ENCODE measurements at regions not wholly inside any gene's neighbourhood (a gene's known extent, or its start where the extent isn't known, plus 50 kb on each side); places are given as distances from the start of the nearest gene placed in this dataset.

GRCh38 chr6:40799296-40800140 lies 212.4 kb upstream of the LRFN2 start:
- H3K9ac ChIP-seq (ENCODE audit: low read length): no peak overlapping the region
- H3K9me3 Mint-ChIP-seq (ENCODE audit: unreplicated experiment): peaks cover 2% of the 10 kb centered on the region

GRCh38 chr6:40798069-40798770 lies 211.1 kb upstream of the LRFN2 start:
- H3K9ac ChIP-seq (ENCODE audit: low read length): no peak overlapping the region
- no peak for DNase-seq (ENCODE audit: low read depth)
- no peak overlapping the region for H3K4me3 ChIP-seq (ENCODE audit: insufficient read depth, low read depth, low read length)
- no peaks in the 10 kb centered on the region for H3K79me2 ChIP-seq (ENCODE audit: insufficient read depth, low read length)
- H2AFZ ChIP-seq (ENCODE audit: low read depth, low read length): no peak overlapping the region
- H3K9me3 ChIP-seq (ENCODE audit: insufficient read depth, low read depth, low read length): no peaks in the 10 kb centered on the region
- Mint-ChIP-seq H3K4me1 (ENCODE audit: low read depth, unreplicated experiment) (no peaks in the 10 kb centered on the region), H3K9me3 (ENCODE audit: unreplicated experiment) (peaks cover 2% of the 10 kb centered on the region), H3K27me3 (ENCODE audit: low read depth, unreplicated experiment) (peaks cover 50% of the 10 kb centered on the region), H3K36me3 (ENCODE audit: low read depth, unreplicated experiment) (peaks cover 2% of the 10 kb centered on the region), H3K27ac (ENCODE audit: unreplicated experiment) (no peak overlapping the region), H3K4me3 (ENCODE audit: unreplicated experiment) (no peak overlapping the region)
- H3K4me2 ChIP-seq (ENCODE audit: low read length): no peak overlapping the region
- no peaks in the 10 kb centered on the region for H3K36me3 ChIP-seq (ENCODE audit: insufficient read depth, low read length)
- H3K4me1 ChIP-seq (ENCODE audit: insufficient read depth, low read length): no peaks in the 10 kb centered on the region
- H4K20me1 ChIP-seq (ENCODE audit: insufficient read depth, low read length): no peaks in the 10 kb centered on the region
- TF ChIP-seq CTCF (IDR thresholded peaks at IDR 0.05; ENCODE audit: insufficient read depth, low read depth, low read length): no peak
- no peak for TF ChIP-seq EZH2 (IDR thresholded peaks at IDR 0.05; ENCODE audit: insufficient read depth, low read length)
- FAIRE-seq: no peak
- H3K27me3 ChIP-seq (ENCODE audit: insufficient read depth, low read length): no peaks in the 10 kb centered on the region
- no peak overlapping the region for H3K27ac ChIP-seq (ENCODE audit: low read depth, low read length)

More at GRCh38 chr6:40799296-40800140, 212.4 kb upstream of the LRFN2 start:
- Mint-ChIP-seq H3K4me3 (ENCODE audit: unreplicated experiment) (no peak overlapping the region), H3K27ac (ENCODE audit: unreplicated experiment) (no peak overlapping the region), H3K4me1 (ENCODE audit: low read depth, unreplicated experiment) (no peaks in the 10 kb centered on the region), H3K27me3 (ENCODE audit: low read depth, unreplicated experiment) (peaks cover 47% of the 10 kb centered on the region), H3K36me3 (ENCODE audit: low read depth, unreplicated experiment) (peaks cover 2% of the 10 kb centered on the region)
- FAIRE-seq (no peak), DNase-seq (ENCODE audit: low read depth) (no peak)
- H3K4me3 ChIP-seq (ENCODE audit: insufficient read depth, low read depth, low read length): no peak overlapping the region
- no peaks in the 10 kb centered on the region for H3K4me1 ChIP-seq (ENCODE audit: insufficient read depth, low read length)
- TF ChIP-seq EZH2 (IDR thresholded peaks at IDR 0.05; ENCODE audit: insufficient read depth, low read length) (no peak), CTCF (IDR thresholded peaks at IDR 0.05; ENCODE audit: insufficient read depth, low read depth, low read length) (no peak)
- no peaks in the 10 kb centered on the region for H3K9me3 ChIP-seq (ENCODE audit: insufficient read depth, low read depth, low read length)
- H3K36me3 ChIP-seq (ENCODE audit: insufficient read depth, low read length): no peaks in the 10 kb centered on the region
- H2AFZ ChIP-seq (ENCODE audit: low read depth, low read length): no peak overlapping the region
- no peak overlapping the region for H3K4me2 ChIP-seq (ENCODE audit: low read length)
- H4K20me1 ChIP-seq (ENCODE audit: insufficient read depth, low read length): no peaks in the 10 kb centered on the region
- H3K79me2 ChIP-seq (ENCODE audit: insufficient read depth, low read length): no peaks in the 10 kb centered on the region
- no peak overlapping the region for H3K27ac ChIP-seq (ENCODE audit: low read depth, low read length)
- no peaks in the 10 kb centered on the region for H3K27me3 ChIP-seq (ENCODE audit: insufficient read depth, low read length)

Data from astrocyte (in vitro differentiated cells and primary cell).